ENCODE measurements at regions not wholly inside any gene's neighbourhood (a gene's known extent, or its start where the extent isn't known, plus 50 kb on each side); places are given as distances from the start of the nearest gene placed in this dataset.
A peak's percentile ranks its signal among the peaks of the same experiment; 100 is the strongest.

- DNase-seq: no peak
Observed at GRCh38 chr14:97273540-97273939, 476.4 kb downstream of the VRK1 start.

- no peak for DNase-seq
Observed at GRCh38 chr14:97274626-97275025, 477.4 kb downstream of the VRK1 start.

GRCh38 chr14:97275276-97275675 is 478.1 kb downstream of the VRK1 start:
- DNase-seq: no peak

- no peak for DNase-seq
Observed at GRCh38 chr14:97276573-97276972, 479.4 kb downstream of the VRK1 start.

- DNase-seq: no peak
Observed at GRCh38 chr14:97277711-97278110, 480.5 kb downstream of the VRK1 start.

- DNase-seq: no peak
Observed at GRCh38 chr14:97280526-97280925, 483.3 kb downstream of the VRK1 start.

- no peak for DNase-seq
Observed at GRCh38 chr14:97281741-97282140, 484.6 kb downstream of the VRK1 start.

GRCh38 chr14:97282210-97283004 is 485.2 kb downstream of the VRK1 start:
- DNase-seq: no peak

GRCh38 chr14:97283005-97283403 is 485.8 kb downstream of the VRK1 start:
- no peak for DNase-seq

GRCh38 chr14:97283426-97283825 is 486.2 kb downstream of the VRK1 start:
- no peak for DNase-seq

- no peak for DNase-seq
Observed at GRCh38 chr14:97283841-97284240, 486.7 kb downstream of the VRK1 start.

GRCh38 chr14:97287956-97288355 is 490.8 kb downstream of the VRK1 start:
- DNase-seq: no peak

GRCh38 chr14:97290065-97290464 is 492.9 kb downstream of the VRK1 start:
- no peak for DNase-seq

- no peak for DNase-seq
Observed at GRCh38 chr14:97290977-97291376, 493.8 kb downstream of the VRK1 start.

- DNase-seq: no peak
Observed at GRCh38 chr14:97293659-97294058, 496.5 kb downstream of the VRK1 start.

- no peak for DNase-seq
Observed at GRCh38 chr14:97295108-97295710, 498.0 kb downstream of the VRK1 start.

- no peak for DNase-seq
Observed at GRCh38 chr14:97296176-97296575, 499.0 kb downstream of the VRK1 start.

GRCh38 chr14:97297100-97297499 is 499.9 kb downstream of the VRK1 start:
- DNase-seq: no peak

- no peak for DNase-seq
Observed at GRCh38 chr14:97298331-97298730, 501.1 kb downstream of the VRK1 start.

GRCh38 chr14:97298736-97299135 is 501.6 kb downstream of the VRK1 start:
- no peak for DNase-seq

GRCh38 chr14:97299661-97300060 is 502.5 kb downstream of the VRK1 start:
- peak; percentile 24 for DNase-seq

- DNase-seq: no peak
Observed at GRCh38 chr14:97301931-97302559, 504.9 kb downstream of the VRK1 start.

- no peak for DNase-seq
Observed at GRCh38 chr14:97306133-97306759, 509.1 kb downstream of the VRK1 start.

GRCh38 chr14:97306760-97307246 is 509.6 kb downstream of the VRK1 start:
- no peak for DNase-seq
